ENCODE measurements at regions not wholly inside any gene's neighbourhood (a gene's known extent, or its start where the extent isn't known, plus 50 kb on each side); places are given as distances from the start of the nearest gene placed in this dataset.
"Not testable (repeated sequence)": the region's sequence is repeated elsewhere in the genome, so short reads cannot be mapped to it uniquely, and the experiment has no call there.

DNA sequence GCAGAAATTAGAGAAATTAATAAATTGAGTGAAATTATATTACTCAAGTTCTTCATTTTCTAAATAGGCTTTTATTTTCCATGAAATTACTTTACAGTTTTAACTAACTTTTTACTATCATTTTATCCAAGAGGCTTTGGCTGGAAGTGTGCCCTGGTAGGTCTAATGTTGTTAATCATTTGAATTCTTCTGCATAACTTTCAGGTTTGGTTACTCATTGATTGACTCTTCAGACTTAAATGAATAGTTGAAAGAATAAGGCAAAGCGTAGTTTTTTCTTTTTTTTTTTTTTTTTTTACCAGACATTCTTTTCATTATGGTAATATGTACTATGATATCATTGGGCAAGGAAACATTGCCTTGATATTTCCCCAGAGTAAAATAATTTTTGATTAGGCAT is 228.4 kb upstream of the MMADHC start:
- DNase-seq (ENCODE audit: low read depth, low spot score): no peak

GRCh38 chr2:149814901-149815300 is 227.3 kb upstream of the MMADHC start:
- DNase-seq (ENCODE audit: low read depth, low spot score): no peak

- DNase-seq (ENCODE audit: low read depth, low spot score): no peak
Measured at GRCh38 chr2:149814049-149814448, 226.5 kb upstream of the MMADHC start.

GRCh38 chr2:149808556-149808955 is 221.0 kb upstream of the MMADHC start:
- no peak for DNase-seq (ENCODE audit: low read depth, low spot score)

DNA sequence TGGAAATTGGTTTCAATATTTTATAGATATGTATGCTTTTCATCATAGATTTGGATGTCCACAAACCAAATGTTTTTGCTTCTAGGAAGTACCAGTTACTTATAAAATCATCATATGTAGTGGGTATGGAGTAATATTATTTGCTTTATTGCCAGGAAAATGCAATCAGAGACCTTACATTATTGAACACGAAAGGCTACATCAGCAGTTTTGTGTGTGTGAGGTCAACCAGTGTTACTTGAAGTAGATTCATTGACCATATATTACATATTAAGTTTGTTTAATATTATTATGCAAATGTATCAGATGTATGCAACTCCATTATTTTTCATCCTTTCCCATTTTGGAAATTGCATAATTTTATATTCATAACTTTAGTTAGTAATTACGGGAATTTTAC is 219.1 kb upstream of the MMADHC start:
- no peak for DNase-seq (ENCODE audit: low read depth, low spot score)

DNA sequence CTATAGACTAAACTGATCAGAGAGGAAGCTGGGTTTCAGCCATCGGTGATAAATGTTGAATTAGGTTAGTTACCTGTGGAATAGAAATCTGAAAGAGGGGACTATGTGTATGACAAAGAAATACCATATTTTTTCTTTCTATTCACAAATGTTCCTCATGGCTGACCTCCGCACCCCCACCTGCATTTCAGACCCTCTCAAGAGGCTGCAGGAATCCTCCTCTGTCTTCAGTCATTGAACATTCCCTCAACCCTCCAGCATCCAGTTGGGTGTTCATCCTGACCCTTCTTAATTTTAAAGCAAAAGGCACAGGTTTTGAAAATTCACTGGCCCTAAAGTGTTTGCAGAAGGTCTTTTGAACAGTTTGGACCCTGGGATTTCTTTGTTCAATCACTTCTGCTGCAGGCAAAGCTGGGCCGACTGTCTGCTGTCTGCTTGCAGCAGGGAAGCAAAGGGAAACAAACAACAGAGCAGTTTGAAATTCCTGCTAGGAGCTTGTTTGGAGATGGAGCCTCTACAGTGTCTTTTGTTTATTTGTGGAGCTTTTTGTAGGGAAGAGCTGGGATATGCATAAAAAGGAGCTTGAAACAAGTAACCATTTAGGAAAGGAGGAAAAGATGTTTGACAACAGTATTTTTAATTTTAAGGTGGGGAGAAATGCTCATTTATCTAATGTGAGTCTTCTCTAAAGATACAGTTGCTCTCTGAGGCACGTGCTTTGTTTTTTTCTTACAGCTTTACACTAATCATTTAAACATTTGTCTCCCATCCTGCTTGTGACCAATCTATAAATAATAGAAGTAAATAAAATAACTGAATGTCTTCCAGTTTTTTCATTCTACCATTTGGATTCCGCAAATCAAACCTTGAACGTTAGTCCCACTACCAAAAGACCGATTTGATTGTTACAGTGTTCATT is 213.3 kb upstream of the MMADHC start:
- peak; percentile 9 for DNase-seq (ENCODE audit: low read depth, low spot score)

- peak; percentile 3 for DNase-seq (ENCODE audit: low read depth, low spot score)
Measured at GRCh38 chr2:149799013-149799705, 211.6 kb upstream of the MMADHC start.

- no peak for DNase-seq (ENCODE audit: low read depth, low spot score)
Measured at GRCh38 chr2:149797030-149797429, 209.5 kb upstream of the MMADHC start.

GRCh38 chr2:149789549-149789948 is 202.0 kb upstream of the MMADHC start:
- DNase-seq (ENCODE audit: low read depth, low spot score): no peak

DNA sequence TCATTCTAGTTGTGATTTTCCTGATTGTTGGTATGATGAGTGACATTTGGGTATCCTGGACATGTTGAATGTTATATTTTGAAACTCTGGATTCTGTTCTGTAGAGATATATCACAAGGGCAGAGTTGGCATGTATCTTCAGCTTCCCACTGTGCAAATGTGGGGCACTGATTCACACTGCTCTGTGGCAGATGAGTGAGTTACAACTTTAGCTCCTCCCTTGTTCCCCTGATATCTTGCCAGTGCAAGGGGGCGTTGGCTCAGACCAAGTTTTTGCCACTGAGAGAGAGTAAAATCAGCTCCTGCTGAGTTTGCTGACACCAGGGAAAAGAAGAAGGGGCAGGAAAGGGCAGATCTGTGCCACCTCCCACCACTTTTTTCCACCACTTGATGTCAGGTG is 199.6 kb upstream of the MMADHC start:
- no peak for DNase-seq (ENCODE audit: low read depth, low spot score)

- no peak for DNase-seq (ENCODE audit: low read depth, low spot score)
Measured at GRCh38 chr2:149783284-149783683, 195.7 kb upstream of the MMADHC start.

DNA sequence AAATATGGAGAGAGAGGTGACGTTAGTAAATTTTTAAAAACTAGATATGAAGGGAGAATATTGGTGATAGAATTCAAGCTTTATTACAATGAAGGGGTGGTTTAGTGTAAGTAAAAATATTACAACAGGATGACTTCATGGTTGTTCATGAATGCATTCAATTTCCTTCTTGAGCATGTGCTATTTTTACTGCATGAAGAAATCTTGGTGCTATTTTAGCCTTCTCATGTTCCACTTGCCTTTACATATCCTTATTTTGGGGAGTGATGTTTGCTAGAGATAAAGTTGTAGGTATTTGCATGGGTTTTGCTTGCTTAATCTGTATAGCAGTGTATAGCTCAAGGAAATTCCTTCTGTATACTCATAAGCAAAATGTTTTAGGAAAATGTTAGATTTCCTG is 195.0 kb upstream of the MMADHC start:
- no peak for DNase-seq (ENCODE audit: low read depth, low spot score)

- no peak for DNase-seq (ENCODE audit: low read depth, low spot score)
Measured at GRCh38 chr2:149781263-149781808, 193.8 kb upstream of the MMADHC start.

DNA sequence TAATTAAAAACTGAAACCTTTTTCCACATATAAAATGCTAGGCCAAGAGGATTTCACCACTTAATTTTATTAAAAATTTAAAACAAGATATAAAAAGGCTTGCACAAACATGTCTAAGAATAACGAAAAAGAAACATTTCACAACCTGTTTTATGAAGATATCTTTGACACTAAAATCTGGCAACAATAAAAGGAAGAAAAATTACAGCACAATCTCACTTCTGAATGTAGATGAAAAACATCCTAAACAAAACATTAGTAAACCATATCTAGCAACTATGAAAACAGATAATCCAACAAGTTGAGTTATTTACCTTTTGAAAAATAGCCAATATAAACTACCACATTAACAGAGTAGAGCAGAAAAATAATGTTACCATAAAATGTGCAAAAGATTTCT is 185.4 kb upstream of the MMADHC start:
- DNase-seq (ENCODE audit: low read depth, low spot score): no peak

DNA sequence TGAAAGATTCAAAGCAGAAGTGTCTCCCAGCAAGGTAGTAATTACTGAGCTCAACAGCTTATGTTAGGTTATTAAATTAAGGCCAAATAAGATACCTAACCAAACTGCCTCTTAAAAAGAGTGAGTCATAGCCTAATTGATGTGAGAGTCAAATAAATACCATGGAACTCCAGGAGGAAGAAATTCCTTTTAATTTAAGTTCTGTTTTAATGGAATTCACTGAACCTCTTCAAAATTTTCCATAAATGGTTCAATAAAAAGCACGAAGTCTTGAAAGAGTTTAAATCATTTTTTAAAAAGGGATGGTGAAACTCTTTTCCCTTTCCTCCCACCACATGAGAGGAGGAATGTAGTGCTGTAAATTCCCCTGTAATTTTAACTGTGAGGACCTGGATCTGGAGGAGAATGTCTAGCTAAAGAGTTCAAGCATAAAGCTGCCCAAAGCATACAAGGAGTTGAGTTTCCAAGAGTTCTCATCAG is 180.8 kb upstream of the MMADHC start:
- DNase-seq (ENCODE audit: low read depth, low spot score): no peak

DNA sequence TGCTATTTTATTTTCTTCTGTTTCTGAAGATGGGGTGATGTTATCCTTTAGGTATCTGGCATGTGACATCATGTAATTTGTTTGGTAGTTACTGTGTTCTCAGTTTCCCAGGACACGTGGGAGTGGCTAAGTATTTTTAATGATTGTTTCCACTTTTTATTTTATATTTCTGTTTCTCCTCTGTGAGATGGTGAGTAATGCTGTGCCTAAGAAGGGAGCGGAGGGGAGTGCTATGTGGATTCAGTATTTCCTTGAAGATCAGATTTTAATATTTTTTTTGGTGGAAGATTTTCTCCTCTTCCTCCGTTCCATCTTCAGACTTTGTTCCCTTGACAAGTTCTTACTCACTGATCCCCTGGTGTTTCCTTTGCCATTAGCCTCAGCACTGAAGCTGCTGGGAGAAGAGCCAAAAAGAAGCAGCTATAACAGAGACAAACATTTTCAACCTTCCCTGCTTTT is 180.0 kb upstream of the MMADHC start:
- no peak for DNase-seq (ENCODE audit: low read depth, low spot score)

DNA sequence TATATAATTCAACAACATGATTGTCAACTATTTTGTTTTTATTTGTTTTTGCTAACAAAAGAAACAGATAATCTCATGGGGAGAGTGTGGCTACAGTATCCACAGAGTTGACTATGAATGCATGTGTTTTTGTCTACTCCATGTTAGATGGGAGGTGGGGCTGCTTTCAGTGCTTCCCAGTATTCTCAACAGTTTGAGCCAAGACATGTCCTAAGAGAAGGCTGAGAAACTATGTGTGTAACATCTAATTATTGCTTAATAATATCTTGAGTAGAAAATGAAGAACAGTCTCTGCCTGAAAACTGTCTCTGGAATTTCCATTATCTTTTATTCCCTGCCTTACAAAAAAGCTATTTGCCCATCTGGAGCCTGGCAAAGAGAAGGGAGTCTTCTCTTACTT is 178.8 kb upstream of the MMADHC start:
- DNase-seq (ENCODE audit: low read depth, low spot score): no peak

DNA sequence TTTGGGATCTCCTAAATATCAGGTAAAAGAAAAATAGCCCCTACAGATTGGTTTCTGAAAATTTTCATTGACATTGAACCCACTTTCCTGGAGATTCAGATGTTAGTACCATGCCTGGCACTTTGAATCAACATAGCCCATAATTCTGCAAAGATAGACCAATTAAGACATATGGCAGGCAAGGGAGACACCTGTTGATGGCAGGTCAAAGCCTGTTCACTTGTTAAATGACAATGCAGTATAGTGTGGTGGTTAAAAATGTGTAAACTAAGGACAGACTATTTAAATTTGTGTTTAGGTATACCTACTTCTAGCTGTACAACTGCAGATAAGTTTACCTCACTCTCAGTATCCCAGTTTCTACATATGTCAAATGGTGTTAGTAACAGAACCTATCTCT is 178.1 kb upstream of the MMADHC start:
- DNase-seq (ENCODE audit: low read depth, low spot score): no peak

GRCh38 chr2:149765003-149765402 is 177.4 kb upstream of the MMADHC start:
- DNase-seq (ENCODE audit: low read depth, low spot score): no peak

DNA sequence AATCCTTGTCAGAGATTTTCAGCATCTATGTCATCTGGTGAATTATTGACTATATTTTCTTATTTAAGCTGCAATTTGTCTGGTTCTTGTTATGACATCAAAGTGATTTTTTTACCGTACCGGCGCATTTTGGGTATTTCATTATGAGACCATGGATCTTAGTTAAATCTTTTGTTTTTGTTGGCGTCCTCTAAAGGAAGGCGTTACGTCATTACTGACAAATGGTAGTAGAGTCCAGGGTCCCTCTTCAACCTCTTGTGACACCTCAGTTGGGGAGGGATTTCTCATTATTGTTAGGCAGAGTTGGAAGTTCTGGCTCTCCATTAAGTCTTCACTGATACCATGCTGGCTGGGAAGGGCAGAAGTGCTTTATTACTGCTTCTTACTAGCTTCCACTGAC is 175.8 kb upstream of the MMADHC start:
- DNase-seq (ENCODE audit: low read depth, low spot score): no peak

- DNase-seq (ENCODE audit: low read depth, low spot score): no peak
Measured at GRCh38 chr2:149761611-149762010, 174.0 kb upstream of the MMADHC start.

DNA sequence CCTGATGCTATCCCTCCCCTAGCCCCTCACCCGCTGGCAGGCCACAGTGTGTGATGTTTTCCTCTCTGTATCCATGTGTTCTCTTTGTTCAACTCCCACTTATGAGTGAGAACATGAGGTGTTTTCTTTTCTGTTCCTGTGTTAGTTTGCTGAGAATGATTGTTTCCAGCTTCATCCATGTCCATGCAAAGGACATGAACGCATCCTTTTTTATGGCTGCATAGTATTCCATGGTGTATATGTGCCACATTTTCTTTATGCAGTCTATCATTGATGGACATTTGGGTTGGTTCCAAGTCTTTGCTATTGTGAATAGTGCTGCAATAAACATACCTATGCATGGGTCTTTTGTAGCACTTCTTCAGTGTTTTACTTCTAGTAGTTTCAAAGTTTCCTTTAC is 171.8 kb upstream of the MMADHC start:
- not testable (repeated sequence) for DNase-seq (ENCODE audit: low read depth, low spot score)

Data from smooth muscle cell of the brain vasculature (primary cell).